ENCODE measurements at regions not wholly inside any gene's neighbourhood (a gene's known extent, or its start where the extent isn't known, plus 50 kb on each side); places are given as distances from the start of the nearest gene placed in this dataset.

DNA sequence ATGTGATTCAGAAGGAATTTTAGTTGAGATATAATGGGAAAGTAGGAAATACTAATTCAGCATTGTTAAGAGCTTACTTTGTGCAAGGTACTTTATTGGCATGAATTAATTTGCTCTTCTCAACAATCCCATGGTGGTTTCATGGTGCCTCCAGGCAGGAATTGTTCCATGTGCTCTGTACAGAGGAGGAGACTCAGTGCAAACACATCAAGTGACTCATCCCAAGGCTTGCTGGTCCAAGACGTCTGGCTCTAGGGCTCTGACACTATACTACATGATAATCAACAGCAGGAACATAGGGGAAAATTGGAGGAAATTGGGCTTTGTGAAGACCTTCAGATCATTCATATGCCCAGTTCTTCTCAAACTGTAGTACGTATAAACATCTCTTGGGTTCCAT is 66.5 kb upstream of the PRKG1 start:
- ChIA-PET CTCF (interaction anchor here (0.6 to 2.6 kb wide), 5 partner anchors 83 to 1208 kb away, joined by 3 to 8 read pairs (median 4); no protein-coding TSS in a partner anchor), POLR2A (no interaction called here)
- H3K27ac Mint-ChIP-seq (ENCODE audit: low read depth, unreplicated experiment): no peak overlapping the region
- DNase-seq (ENCODE audit: unreplicated experiment): peak; percentile 47
- BruUV-seq (replicated peaks): no TSS peak
- no peaks in the 10 kb centered on the region for H3K36me3 Mint-ChIP-seq (ENCODE audit: insufficient read depth, unreplicated experiment)
- no peak overlapping the region for H3K4me3 Mint-ChIP-seq (ENCODE audit: unreplicated experiment)
- intact Hi-C loops (cut with micrococcal nuclease): loop anchor here (10.0 kb wide), 1 partner anchor 957 kb away; no protein-coding TSS in a partner anchor
- H3K9me3 Mint-ChIP-seq (ENCODE audit: unreplicated experiment): no peaks in the 10 kb centered on the region
- peaks cover 5% of the 10 kb centered on the region for H3K4me1 Mint-ChIP-seq (ENCODE audit: insufficient read depth, unreplicated experiment)
- TF ChIP-seq, protein P1, sequence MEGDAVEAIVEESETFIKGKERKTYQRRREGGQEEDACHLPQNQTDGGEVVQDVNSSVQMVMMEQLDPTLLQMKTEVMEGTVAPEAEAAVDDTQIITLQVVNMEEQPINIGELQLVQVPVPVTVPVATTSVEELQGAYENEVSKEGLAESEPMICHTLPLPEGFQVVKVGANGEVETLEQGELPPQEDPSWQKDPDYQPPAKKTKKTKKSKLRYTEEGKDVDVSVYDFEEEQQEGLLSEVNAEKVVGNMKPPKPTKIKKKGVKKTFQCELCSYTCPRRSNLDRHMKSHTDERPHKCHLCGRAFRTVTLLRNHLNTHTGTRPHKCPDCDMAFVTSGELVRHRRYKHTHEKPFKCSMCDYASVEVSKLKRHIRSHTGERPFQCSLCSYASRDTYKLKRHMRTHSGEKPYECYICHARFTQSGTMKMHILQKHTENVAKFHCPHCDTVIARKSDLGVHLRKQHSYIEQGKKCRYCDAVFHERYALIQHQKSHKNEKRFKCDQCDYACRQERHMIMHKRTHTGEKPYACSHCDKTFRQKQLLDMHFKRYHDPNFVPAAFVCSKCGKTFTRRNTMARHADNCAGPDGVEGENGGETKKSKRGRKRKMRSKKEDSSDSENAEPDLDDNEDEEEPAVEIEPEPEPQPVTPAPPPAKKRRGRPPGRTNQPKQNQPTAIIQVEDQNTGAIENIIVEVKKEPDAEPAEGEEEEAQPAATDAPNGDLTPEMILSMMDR (IDR thresholded peaks at IDR 0.05; ENCODE audit: unreplicated experiment): no peak
- peaks cover 47% of the 10 kb centered on the region for H3K27me3 Mint-ChIP-seq (ENCODE audit: insufficient read depth, unreplicated experiment)

DNA sequence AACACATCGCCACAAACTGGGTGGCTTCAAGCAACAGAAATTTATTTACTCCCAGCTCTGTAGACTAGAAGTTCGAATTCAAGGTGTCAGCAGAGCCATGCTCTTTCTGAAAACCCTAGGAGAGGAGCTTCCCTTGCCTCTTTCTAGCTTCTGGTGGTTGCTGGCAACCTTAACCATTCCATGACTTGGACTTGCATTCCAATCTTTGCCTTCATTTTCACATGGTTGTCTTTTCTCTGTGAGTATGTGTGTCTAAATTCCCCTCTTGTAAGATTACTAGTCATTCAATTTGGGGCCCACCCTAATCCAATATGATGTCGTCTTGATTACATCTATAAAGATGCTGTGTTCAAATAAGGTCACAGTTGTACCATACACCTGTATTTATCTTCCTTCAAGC is 65.9 kb upstream of the PRKG1 start:
- peaks cover 5% of the 10 kb centered on the region for H3K4me1 Mint-ChIP-seq (ENCODE audit: insufficient read depth, unreplicated experiment)
- intact Hi-C loops (cut with micrococcal nuclease): loop anchor here (10.0 kb wide), 1 partner anchor 956 kb away; no protein-coding TSS in a partner anchor
- CTCF ChIA-PET: interaction anchor here (0.6 to 1.3 kb wide), 4 partner anchors 84 to 1208 kb away, joined by 3 to 6 read pairs (median 4); no protein-coding TSS in a partner anchor

DNA sequence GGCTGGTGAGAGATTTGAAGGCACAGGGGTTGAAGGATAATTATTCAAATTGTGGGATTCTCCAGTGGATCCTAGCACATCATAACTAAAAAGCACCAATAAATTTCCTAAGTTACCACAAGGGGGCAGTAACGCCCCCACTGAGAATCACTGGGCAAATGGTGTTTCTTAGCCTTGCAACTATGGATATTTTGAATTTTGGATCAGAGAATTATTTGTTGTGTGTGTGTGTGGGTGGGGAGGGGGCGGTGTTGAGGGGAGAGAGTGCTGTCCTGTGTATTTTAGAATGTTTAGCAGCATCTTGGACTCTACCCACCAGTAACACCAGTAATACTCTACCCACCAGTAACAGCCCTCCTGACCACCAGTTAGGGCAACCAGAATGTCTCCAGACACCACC is 63.3 kb upstream of the PRKG1 start:
- Mint-ChIP-seq H3K4me1 (ENCODE audit: insufficient read depth, unreplicated experiment) (peaks cover 5% of the 10 kb centered on the region), H3K9me3 (ENCODE audit: unreplicated experiment) (no peaks in the 10 kb centered on the region), H3K36me3 (ENCODE audit: insufficient read depth, unreplicated experiment) (no peaks in the 10 kb centered on the region), H3K27me3 (ENCODE audit: insufficient read depth, unreplicated experiment) (peaks cover 29% of the 10 kb centered on the region), H3K27ac (ENCODE audit: low read depth, unreplicated experiment) (no peak overlapping the region), H3K4me3 (ENCODE audit: unreplicated experiment) (no peak overlapping the region)
- BruUV-seq (replicated peaks): no TSS peak
- TF ChIP-seq, protein P1 (IDR thresholded peaks at IDR 0.05; ENCODE audit: unreplicated experiment): peak; percentile 61
- CTCF ChIA-PET: interaction anchor here (0.7 to 0.8 kb wide), 2 partner anchors 13 to 69 kb away, joined by 3 read pairs; no protein-coding TSS in a partner anchor
- peak; percentile 55 for DNase-seq (ENCODE audit: unreplicated experiment)
- intact Hi-C loops (cut with micrococcal nuclease): loop anchor here (2.0 kb wide), 1 partner anchor 412 kb away; no protein-coding TSS in a partner anchor
- POLR2A ChIA-PET: no interaction called here

More for the DNA sequence above, 65.9 kb upstream of the PRKG1 start:
- Mint-ChIP-seq H3K9me3 (ENCODE audit: unreplicated experiment) (no peaks in the 10 kb centered on the region), H3K27me3 (ENCODE audit: insufficient read depth, unreplicated experiment) (peaks cover 47% of the 10 kb centered on the region), H3K27ac (ENCODE audit: low read depth, unreplicated experiment) (no peak overlapping the region), H3K36me3 (ENCODE audit: insufficient read depth, unreplicated experiment) (no peaks in the 10 kb centered on the region), H3K4me3 (ENCODE audit: unreplicated experiment) (no peak overlapping the region)
- POLR2A ChIA-PET: no interaction called here
- BruUV-seq (replicated peaks): no TSS peak
- DNase-seq (ENCODE audit: unreplicated experiment): no peak
- TF ChIP-seq, protein P1 (IDR thresholded peaks at IDR 0.05; ENCODE audit: unreplicated experiment): no peak

GRCh38 chr10:51012073-51012472 is 62.2 kb upstream of the PRKG1 start:
- no peak overlapping the region for H3K27ac Mint-ChIP-seq (ENCODE audit: low read depth, unreplicated experiment)
- intact Hi-C loops (cut with micrococcal nuclease): no loop called here
- CTCF ChIA-PET: interaction anchor here (0.6 to 1.1 kb wide), 5 partner anchors 15 to 939 kb away, joined by 3 to 4 read pairs (median 3); no protein-coding TSS in a partner anchor
- BruUV-seq (replicated peaks): no TSS peak
- H3K36me3 Mint-ChIP-seq (ENCODE audit: insufficient read depth, unreplicated experiment): no peaks in the 10 kb centered on the region
- no peak for DNase-seq (ENCODE audit: unreplicated experiment)
- TF ChIP-seq, protein P1 (IDR thresholded peaks at IDR 0.05; ENCODE audit: unreplicated experiment): no peak
- no peaks in the 10 kb centered on the region for H3K9me3 Mint-ChIP-seq (ENCODE audit: unreplicated experiment)
- H3K4me3 Mint-ChIP-seq (ENCODE audit: unreplicated experiment): no peak overlapping the region
- POLR2A ChIA-PET: no interaction called here
- peaks cover 29% of the 10 kb centered on the region for H3K27me3 Mint-ChIP-seq (ENCODE audit: insufficient read depth, unreplicated experiment)
- H3K4me1 Mint-ChIP-seq (ENCODE audit: insufficient read depth, unreplicated experiment): peaks cover 5% of the 10 kb centered on the region

Measured in MCF 10A (cell line).